DMS79 (cell line): ENCODE measurements at regions not wholly inside any gene's neighbourhood (a gene's known extent, or its start where the extent isn't known, plus 50 kb on each side); places are given as distances from the start of the nearest gene placed in this dataset.

ENCODE experiments used
- DNase-seq: peaks from one replicate; lab custom pipeline; 2025; lab: John Stamatoyannopoulos, UW

DNA sequence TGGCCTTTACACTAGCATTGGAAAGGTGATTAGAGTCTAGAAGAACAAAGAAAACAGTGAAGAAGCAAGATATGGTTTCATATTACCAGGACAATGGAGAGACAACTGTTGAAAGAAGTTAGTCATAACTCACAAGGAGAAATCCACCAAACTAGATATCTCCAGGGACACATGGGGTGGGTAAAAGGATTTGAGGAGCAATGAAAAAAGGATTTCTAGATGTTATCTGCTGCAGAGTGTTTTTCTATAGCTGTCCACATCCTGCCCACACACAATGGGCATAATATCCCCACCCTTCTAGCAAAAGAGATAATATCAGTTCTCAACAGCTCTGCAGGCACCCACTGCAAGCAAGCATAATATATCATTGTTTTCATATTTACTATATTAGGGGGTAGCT lies 303.1 kb downstream of the HAO1 start:
- DNase-seq: no peak

DNA sequence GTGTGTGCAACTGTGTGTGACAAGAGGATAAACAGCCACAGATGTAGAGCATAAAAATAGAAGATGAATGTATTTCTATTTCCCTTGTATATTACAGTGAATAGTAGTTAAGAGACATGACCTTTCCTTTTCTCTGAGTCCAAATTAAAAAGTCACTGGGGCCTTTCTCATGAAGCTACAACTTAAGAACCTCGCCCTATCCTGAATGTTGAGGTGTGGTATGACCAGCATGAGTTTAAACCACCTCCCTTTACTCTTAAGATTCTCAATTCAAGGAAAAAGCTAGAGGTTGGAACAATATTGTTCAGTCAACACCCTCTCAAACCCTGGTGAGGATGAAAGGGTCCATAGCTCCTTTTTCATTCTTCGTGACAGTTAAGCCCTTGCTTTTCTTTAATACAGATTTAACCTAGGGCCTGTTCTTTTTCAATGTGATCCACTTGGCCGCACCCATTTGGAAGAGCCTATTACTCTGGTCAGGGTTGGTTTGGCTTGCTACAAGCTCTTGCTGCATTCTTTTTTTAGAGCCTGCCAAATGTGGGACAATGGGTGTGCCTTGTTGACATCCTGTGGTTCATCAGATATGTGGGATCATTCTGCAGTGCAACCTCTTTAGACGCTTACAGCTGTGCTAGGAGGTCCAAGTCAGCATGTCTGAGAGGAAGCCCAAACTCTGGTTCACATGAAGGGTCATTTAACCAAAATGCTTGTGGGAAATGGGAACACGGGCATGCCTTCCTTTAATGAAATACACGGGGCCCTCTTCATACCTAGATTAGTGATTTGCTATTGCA lies 290.0 kb downstream of the HAO1 start:
- DNase-seq: peak; percentile 71

DNA sequence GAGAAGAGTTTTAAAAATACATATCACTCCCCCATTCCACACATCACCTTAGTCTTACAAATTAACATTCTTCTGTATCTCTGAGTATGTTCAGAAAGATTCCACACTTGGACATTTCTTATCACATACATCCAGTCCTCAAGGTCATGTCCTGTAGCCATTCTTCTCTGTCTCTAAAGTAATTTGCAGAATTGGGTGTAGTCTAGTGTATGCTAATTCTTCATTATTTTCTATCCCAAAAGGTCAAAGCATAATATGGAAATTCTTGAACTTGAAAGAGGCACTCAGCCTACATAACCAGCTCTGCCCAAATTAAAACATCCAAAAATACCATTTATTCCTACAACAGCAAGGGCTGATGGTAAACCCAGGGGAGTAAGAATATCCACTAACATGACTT lies 286.0 kb downstream of the HAO1 start:
- DNase-seq: no peak

DNA sequence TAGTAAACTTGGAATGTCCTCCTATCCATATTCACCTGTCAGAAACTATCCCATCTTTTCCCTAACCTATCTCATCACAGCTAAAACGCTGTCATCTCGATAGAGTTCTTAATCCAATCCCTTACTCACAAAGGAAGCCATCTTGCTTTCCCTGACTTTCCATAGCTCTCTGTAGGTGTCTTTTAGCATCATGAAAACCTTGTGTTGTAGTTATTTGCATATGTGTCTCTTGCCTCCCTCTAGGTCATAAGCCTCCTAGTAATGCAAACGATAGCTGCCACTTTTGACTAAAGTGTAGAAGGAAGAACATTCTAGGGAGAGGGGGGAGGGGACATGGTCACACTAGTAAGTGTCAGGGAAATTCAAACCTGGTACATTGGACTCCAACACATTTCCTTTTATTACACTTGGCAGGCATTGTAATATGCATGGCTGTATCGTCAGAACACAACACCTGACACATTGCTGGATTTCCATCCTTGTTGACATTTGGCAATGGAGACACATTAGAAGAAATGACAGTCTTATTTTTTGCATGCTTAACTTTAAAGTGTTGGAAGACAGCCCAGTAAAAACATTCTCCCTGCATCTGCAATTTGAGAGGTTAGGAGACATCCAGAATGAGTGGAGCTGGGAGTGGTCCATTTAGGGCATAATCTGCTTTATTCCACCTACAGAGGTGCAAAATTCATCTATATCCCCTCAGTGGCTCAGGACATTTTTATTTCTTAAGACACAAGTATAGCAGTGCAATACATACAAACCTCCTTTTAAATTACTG lies 283.4 kb downstream of the HAO1 start:
- DNase-seq: peak; percentile 79

DNA sequence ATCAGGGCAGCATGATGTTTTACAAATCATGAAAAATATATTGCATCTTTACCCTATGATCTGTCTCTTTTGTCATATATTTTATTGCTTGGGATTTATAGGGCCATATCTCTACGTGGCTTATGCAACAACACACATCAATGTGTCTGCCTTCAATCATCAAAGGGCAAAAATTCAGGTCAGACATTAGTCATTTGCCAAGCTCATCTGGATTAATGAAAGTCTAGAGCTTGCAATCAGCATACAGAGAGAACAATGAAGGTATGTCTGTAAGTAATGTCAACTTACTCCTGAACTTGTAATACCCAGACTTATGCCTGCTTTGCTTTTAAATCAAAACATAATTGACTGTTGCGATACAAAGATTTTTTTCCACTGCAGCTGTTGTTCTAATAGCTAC lies 282.7 kb downstream of the HAO1 start:
- DNase-seq: no peak

DNA sequence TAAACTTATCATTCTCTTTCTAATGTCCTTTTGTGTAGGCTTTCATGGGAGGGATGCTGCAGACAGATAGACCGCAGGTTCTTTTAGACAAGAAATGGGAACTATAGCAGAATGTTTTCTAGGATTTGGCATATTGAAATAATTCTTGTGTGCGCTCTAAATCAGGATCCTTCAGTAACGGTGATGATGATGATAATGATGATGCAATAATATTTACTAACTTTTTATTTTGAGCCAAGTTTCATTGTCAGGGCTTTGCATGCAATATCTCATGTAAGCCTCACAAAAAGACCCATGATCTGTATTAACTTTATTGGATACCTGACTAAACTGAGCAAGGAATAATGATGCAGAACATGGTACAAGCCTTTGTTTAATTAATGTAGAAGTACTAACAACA lies 280.1 kb downstream of the HAO1 start:
- no peak for DNase-seq

DNA sequence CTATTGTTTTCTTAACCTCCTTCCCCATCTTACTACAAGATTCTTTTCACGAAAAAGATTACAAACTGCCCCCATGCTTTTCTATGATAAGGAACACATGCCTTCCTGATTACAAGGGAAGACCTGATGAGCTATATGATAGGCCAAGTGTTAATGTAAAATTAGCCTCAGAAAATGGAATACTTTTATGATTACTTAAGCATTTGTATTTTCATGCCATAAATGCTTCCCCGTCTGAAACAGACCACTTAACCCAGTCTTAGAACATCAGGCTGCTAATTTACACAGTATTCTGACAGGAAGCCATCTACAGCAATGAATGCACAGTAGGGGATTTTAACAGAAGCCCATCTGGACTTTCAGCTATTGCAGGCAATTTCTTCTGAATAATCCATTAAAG lies 274.9 kb downstream of the HAO1 start:
- no peak for DNase-seq

DNA sequence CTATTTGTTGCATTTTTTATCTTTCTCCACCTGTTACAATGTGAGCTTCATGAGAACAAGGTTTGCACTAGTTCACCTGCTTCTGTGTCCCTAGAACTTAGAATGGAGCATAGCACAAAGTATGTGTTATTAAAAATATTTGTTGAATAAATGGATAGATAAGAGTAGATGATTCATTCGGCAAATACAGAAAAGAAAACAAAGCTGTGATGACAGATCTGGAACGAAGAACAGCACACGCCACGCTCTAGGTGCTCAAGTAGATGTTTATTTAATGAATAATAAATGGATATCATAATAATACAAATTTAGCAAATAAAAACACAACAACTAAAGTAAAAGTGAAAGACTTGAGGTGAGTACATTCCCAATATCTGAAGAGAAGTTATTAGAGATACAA lies 273.1 kb downstream of the HAO1 start:
- no peak for DNase-seq

DNA sequence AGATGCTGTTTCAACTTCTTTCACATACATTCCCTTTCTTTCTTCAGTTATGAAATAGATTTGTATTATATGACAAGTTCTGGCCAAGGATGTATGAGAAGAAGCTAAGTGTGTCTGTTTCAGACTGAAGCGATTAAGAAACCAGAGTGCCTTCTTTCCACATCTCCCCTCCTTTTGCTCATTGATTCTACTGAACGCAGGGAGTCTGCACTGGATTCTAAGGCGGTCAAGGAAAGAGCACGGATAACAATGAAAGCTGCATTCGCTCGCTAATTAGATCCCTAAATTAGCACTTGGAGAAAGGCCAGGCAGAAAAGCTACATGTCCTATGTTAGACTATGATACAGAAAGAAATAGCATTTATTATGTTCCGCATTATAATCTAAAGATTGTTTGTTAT lies 267.7 kb downstream of the HAO1 start:
- DNase-seq: no peak

DNA sequence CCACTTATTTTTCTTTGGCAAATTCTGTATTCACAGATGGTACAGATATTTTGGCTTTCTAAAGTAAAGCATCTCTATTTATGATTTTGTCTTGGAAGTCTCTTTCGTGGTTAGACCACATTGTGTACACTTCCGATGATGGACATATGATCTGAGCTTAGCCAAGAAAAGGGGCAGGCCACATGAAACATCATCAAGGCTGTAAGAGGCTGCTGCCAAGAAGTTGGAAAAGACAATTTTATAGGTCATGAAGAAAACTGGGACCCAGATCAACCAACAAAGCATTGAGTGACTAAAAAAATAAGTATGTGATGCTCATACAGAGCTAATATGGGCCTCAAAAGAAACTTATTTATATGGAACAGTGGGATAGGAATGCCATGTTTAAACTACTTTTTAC lies 266.4 kb downstream of the HAO1 start:
- DNase-seq: peak; percentile 4

DNA sequence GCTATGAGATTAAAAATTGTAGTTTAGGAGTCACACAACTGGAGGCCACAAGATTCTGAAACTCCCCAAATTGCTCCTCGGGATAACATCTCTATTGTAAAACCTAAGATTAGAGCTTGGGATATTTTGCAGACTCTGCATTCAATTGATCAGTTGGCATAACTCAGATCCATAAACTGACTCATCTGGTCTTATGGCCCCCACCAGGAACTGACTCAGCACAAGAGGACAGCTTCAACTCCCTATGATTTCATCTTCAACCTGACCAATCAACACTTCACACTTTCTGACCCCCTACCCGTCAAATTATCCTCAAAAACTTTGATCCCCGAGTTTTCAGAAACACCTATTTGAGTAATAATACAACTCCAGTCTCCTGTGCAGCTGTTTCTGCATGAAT lies 257.3 kb downstream of the HAO1 start:
- DNase-seq: no peak

DNA sequence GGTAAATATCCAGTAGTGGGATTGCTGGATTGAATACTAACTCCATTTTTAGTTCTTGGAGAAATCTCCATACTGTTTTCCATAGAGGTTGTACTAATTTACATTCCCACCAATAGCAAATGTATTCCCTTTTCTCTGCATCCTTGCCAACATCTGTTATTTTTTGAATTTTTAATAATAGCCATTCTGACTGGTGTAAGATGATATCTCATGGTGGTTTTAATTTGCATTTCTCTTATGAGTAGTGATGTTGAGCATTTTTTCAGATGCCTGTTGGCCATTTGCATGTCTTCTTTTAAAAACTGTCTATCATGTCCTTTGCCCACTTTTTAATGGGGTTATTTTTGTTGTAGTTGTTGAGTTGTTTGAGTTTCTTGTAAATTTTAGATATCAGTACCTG lies 253.2 kb downstream of the HAO1 start:
- no peak for DNase-seq

DNA sequence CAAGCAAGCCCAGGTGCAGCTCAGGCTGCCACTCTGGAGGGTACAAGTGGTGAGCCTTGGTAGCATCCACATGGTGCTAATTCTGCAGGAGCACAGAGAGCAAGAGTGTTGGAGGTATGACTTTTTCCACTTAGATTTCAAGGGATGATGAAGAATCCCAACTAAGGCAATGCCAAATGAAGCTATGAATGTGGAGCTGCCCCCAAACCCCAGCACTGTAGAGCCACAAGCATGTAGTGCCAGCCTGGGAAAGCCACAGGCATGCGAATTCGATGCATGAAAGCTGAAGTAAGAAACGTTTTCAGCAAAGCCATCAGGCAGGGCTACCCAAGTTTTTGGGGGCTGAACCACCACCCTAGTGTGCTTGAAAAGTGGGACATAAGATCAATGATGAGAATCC lies 251.1 kb downstream of the HAO1 start:
- DNase-seq: no peak

DNA sequence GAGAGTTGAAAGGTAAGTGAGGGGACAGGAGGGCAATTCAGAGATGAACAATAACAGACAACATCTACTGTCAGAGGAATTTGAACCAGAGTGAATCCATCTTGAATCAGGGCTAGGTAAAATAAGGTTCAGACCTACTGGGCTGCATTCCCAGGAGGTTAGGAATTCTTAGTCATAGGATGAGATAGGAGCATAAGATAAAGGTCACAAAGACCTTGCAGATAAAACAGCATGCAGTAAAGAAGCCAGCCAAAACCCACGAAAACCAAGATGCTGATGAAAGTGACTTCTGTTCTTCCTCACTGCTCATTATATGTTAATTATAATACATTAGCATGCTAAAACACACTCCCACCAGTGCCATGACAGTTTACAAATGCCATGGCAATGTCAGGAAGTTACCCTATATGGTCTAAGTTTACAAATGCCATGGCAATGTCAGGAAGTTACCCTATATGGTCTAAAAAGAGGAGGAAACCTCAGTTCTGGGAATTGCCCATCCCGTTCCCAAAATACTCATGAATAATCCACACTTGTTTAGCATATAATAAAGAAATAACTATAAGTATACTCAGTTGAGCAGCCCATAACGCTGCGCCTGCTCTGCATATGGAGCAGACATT lies 248.5 kb downstream of the HAO1 start:
- DNase-seq: no peak

DNA sequence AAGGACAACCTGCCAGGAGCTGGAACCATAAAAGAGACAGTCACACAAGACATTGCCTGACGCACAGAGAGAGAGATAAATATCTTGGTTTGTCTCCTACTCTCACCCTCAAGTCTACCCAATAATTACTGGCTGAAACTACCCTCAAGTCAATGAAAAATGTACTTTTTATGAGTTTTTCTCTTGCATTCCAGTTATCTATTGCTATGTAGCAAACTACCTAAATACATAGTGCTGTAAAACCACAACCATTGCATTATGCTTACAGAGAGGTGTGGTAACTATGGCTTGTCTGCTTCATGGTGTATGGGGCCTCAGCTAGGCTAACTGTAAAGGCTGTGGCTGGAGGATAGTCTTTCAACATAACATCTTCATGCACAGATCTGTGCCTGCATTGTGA lies 247.8 kb downstream of the HAO1 start:
- DNase-seq: no peak

DNA sequence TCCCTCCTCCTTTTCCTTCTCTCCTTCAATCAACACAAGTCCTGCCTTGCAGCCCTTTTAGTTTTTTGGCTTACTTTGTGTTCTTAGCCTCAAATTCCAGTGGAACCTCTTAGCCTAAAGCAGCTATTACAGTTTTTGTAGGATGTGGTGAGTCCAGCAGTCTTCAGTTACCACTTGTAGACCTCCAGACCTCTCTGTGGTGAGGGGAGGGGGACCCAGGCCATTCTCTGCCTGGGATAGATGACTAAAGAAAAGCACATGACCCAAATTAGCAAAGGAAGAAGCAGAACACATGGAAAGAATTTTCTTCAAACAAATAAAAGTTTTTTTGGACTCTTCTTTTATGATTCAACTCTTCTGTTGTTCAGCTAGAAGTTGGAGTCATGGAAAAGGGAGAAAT lies 246.5 kb downstream of the HAO1 start:
- no peak for DNase-seq

DNA sequence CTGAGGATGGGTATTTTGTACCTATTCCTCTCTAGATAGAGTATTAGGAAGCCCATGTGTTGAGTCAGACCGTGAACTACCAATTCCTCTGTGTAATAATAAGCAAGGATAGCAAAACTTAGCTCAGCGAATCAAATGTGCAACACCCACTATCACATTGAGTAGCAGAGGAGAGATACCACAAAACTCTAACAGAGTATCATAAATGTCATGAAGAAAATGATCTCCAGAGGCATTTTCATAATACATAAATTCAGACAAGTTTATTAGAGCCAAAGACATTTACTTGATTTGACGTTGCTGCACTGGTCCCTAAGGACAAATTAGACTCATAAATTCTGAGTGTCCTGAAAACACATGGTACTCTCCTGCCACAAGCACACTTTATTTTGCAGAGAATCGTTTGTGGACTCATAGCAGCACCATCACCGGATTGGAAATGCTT lies 245.2 kb downstream of the HAO1 start:
- no peak for DNase-seq

DNA sequence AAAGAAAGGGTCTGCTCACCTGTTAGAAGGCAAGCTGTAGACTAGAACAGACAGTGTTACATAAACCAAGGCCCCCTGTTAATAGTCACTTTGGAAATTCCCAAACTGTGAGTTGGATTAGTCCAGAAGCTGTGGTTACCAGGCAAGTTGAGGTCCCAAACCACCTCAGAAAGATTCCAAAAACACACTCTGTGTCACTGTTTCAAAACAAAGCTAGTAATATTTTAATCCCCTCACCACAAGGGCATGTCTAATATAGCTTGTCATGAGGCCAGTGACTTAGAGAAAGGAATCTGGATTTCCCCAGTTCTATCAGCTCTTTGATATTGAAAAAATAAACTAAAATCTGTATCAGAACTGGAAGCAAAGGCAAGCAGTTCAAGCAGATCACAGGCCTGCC lies 244.6 kb downstream of the HAO1 start:
- no peak for DNase-seq

DNA sequence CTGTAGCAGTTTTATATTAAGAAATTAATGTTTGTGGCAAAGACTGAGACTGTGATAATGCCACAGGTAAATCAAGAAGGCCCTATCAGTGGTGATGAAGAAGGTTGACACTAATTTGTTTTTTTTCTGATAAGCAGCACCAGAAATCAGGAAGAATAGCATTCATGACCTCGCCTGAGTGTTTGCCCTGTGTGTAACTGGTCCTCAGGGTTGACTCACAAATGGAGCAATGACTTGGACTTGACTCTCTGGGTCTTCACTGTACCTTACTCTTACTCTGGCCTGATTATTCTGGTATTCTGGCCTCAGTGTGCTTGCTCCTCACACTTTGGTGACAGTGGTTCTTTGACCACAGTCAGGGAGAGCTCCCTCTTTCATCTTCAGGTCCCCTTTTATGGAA lies 243.9 kb downstream of the HAO1 start:
- DNase-seq: no peak

DNA sequence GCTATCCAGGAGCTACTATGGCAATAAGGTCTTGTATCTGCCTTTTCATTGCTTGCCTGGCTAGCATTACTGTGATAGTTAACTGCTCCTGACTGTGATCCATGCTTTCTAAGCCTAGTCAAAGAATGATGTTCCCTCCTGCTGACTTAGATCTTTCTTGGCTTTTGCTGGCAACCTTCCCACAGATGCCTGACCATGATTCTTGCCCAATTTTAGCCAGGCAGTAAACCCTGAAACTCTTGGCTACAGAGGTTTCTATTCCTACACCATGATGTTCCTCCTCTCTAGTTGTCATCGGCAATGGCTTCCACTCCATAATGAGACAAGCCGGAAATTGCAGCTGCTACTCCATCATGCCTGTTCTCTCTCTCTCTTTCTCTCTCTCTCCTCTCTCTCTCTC lies 238.1 kb downstream of the HAO1 start:
- no peak for DNase-seq

DNA sequence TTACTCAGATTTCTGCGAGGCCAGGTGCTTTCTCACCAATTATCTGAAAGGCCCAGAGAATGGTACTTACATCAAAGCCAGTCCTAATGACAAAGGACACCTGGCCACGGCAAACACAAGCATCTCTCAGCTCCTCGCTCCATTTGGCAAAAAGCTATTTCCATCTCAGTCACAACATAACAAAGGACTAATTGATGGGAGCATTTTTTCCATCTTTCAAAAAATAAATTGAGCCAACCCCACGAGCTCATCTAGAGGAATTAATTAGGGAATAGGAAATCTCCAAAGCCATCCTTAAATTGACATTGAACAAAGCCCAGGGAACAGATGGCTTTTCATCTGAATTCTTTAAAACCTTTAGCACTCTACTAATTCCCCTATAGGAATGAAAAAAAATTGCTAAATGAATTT lies 236.7 kb downstream of the HAO1 start:
- DNase-seq: peak; percentile 91

DNA sequence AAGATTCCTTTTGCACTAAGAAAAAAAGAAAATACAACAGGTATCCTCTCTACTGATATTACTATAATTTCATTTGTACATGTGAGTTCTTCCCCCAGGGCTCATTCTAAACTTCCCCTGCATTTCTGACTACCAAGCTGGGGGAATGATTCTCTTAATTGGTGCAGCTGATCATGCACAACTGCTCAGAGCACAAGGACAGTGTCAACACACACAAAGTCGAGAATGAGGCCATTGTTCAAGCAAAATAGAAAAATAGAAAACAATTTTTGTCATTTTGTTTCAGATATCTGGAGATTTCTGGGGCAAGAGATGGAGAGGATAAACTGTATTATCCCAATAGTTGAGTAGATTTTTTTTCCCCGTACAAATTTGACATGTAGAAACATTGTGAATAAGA lies 236.3 kb downstream of the HAO1 start:
- no peak for DNase-seq

DNA sequence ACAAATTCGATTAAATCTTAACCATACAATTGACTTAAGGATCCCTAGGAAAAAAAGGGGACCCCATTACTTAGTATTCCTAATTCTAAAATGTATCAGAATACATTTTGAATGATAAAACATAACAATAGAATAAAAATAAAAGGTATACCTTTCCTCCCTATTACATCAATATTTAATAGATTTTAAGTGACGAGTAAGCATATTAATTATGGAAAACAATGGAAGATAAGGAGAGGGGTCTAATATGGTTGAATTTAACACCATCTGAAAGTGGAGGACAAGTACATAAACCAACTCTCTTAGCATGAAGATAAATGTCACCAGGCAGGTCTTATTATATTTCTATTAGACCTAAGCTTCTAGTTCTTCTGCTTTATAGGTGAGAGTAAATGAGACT lies 232.1 kb downstream of the HAO1 start:
- DNase-seq: no peak
